Fibroblast of lung (primary cell): ENCODE measurements at regions not wholly inside any gene's neighbourhood (a gene's known extent, or its start where the extent isn't known, plus 50 kb on each side); places are given as distances from the start of the nearest gene placed in this dataset.
"Not testable (repeated sequence)": the region's sequence is repeated elsewhere in the genome, so short reads cannot be mapped to it uniquely, and the experiment has no call there.

Experiments used
- DNase-seq, 2 donors: peaks; one replicate each; pipeline versions ENCODE4 v3.0.0 to v3.0.0-alpha.2; 2010; ENCODE audit warnings: low read depth in 2 of 2
- H2AFZ ChIP-seq: 2 replicates; pipeline ENCODE4 v1.5.1; 2012; ENCODE audit warnings: low read length, control low read depth, inconsistent platforms
- H3K27ac ChIP-seq: 2 replicates; pipeline ENCODE4 v1.5.1; 2011; ENCODE audit warnings: low read length, control low read depth; ENCODE audit not compliant: insufficient read depth
- H3K27me3 ChIP-seq: 2 replicates; pipeline ENCODE4 v1.5.1; 2011; ENCODE audit warnings: mild to moderate bottlenecking, low read length; ENCODE audit not compliant: control insufficient read depth, insufficient read depth
- H3K36me3 ChIP-seq: 2 replicates; pipeline ENCODE4 v1.5.1; 2011; ENCODE audit warnings: low read length; ENCODE audit not compliant: control insufficient read depth, insufficient read depth
- H3K4me1 ChIP-seq: 2 replicates; pipeline ENCODE4 v1.5.1; 2011; ENCODE audit warnings: low read length; ENCODE audit not compliant: control insufficient read depth, insufficient read depth; ENCODE audit errors: extremely low read depth
- H3K4me2 ChIP-seq: 2 replicates; pipeline ENCODE4 v1.5.1; 2011; ENCODE audit warnings: low read length, control low read depth; ENCODE audit not compliant: insufficient read depth; ENCODE audit errors: extremely low read depth
- H3K4me3 ChIP-seq, 4 experiments: fragments of 200-600 bp in 1 of 4; sonication (generic) in 1 of 4; replicated peaks in 1 of 4; 2 replicates each; pipeline ENCODE4 v1.5.1; 2011 to 2016; ENCODE audit warnings: low read length in 4 of 4, low read depth in 3 of 4, mild to moderate bottlenecking in 3 of 4, control low read depth in 2 of 4, inconsistent platforms in 1 of 4, mixed read lengths in 1 of 4; ENCODE audit not compliant: insufficient read depth in 1 of 4; ENCODE audit errors: control extremely low read depth in 1 of 4
- H3K79me2 ChIP-seq: 2 replicates; pipeline ENCODE4 v1.5.1; 2012; ENCODE audit warnings: mild to moderate bottlenecking, low read length, inconsistent platforms; ENCODE audit not compliant: control insufficient read depth, insufficient read depth
- H3K9ac ChIP-seq: 2 replicates; pipeline ENCODE4 v1.5.1; 2011; ENCODE audit warnings: mild to moderate bottlenecking, low read length, control low read depth; ENCODE audit not compliant: insufficient read depth
- H3K9me3 ChIP-seq: 2 replicates; pipeline ENCODE4 v1.5.1; 2012; ENCODE audit warnings: low read depth, low read length; ENCODE audit not compliant: control insufficient read depth, insufficient read depth
- H4K20me1 ChIP-seq: 2 replicates; pipeline ENCODE4 v1.5.1; 2011; ENCODE audit warnings: low read length; ENCODE audit not compliant: control insufficient read depth, insufficient read depth; ENCODE audit errors: extremely low read depth
- EZH2 ChIP-seq: IDR thresholded peaks from 2 replicates; pipeline ENCODE4 v1.5.1; 2012; ENCODE audit warnings: low read length, control low read depth, mild to moderate bottlenecking; ENCODE audit errors: missing control alignments
- TF ChIP-seq, protein P1 (sequence below), 2 donors: IDR thresholded peaks in 1 of 2; conservative IDR thresholded peaks in 1 of 2; 1 replicate in 1 of 2; 2 replicates in 1 of 2; pipeline ENCODE4 v1.5.1; 2011 to 2012; ENCODE audit warnings: low read length in 2 of 2, control low read depth in 1 of 2, inconsistent platforms in 1 of 2, low read depth in 1 of 2, mild to moderate bottlenecking in 1 of 2

DNA sequence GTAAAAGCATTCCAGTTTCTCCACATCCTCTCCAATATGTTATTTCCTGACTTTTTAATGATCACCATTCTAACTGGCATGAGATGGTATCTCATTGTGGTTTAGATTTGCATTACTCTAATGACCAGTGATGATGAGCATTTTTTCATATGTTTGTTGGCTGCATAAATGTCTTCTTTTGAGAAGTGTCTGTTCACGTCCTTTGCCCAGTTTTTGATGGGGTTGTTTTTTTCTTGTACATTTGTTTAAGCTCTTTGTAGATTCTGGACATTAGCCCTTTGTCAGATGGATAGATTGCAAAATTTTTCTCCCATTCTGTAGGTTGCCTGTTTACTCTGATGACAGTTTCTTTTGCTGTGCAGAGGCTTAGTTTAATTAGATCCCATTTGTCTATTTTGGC lies 97.7 kb downstream of the EBLN1 start:
- H3K4me1 ChIP-seq, H3K27me3 ChIP-seq, H3K9me3 ChIP-seq, H3K27ac ChIP-seq, H3K4me3 ChIP-seq, DNase-seq, H3K79me2 ChIP-seq, H2AFZ ChIP-seq, H4K20me1 ChIP-seq, H3K9ac ChIP-seq, H3K36me3 ChIP-seq, H3K4me2 ChIP-seq: not testable (repeated sequence)

DNA sequence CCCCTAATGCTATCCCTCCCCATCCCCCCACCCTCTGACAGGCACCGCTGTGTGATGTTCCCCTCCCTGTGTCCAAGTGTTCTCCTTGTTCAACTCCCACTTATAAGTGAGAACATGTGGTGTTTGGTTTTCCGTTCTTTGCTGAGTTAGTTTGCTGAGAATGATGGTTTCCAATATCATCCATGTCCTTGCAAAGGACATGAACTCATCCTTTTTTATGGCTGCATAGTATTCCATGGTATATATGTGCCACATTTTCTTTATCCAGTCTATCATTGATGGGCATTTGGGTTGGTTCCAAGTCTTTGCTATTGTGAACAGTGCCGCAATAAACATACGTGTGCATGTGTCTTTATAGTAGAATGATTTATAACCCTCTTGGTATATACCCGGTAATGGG lies 98.2 kb downstream of the EBLN1 start:
- not testable (repeated sequence) for H3K4me1 ChIP-seq, H3K9ac ChIP-seq, DNase-seq, H3K4me2 ChIP-seq, H2AFZ ChIP-seq, H4K20me1 ChIP-seq, H3K27me3 ChIP-seq, H3K4me3 ChIP-seq, H3K27ac ChIP-seq, H3K79me2 ChIP-seq, H3K36me3 ChIP-seq, H3K9me3 ChIP-seq

DNA sequence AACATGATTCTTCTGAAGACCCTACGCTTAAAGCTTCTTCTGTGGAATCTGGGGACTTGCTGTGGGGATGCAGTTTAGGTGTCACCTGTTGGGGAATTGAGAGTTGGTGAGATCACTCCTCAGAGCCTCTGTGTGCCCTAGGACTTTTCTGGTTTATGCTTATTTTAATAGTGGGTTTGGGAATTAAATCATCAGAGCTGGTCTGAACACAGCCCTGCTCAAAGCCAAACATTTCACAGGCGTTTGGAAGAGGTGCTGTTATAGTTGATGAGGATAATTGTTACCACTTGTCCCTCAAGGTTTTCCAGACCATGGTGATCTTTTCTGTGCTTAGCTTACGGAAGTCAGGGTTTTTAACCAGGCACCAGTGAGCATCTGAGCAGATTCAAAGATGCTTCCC lies 106.1 kb downstream of the EBLN1 start:
- Histone ChIP-seq H3K27me3 (no peaks in the 10 kb centered on the region), H2AFZ (no peak overlapping the region), H3K27ac (no peak overlapping the region), H3K9me3 (no peaks in the 10 kb centered on the region), H3K4me1 (no peaks in the 10 kb centered on the region), H3K4me2 (no peak overlapping the region), H3K9ac (no peak overlapping the region), H4K20me1 (no peaks in the 10 kb centered on the region), H3K4me3 (no peak overlapping the region), H3K79me2 (no peaks in the 10 kb centered on the region), H3K36me3 (no peaks in the 10 kb centered on the region)
- TF ChIP-seq, protein P1, sequence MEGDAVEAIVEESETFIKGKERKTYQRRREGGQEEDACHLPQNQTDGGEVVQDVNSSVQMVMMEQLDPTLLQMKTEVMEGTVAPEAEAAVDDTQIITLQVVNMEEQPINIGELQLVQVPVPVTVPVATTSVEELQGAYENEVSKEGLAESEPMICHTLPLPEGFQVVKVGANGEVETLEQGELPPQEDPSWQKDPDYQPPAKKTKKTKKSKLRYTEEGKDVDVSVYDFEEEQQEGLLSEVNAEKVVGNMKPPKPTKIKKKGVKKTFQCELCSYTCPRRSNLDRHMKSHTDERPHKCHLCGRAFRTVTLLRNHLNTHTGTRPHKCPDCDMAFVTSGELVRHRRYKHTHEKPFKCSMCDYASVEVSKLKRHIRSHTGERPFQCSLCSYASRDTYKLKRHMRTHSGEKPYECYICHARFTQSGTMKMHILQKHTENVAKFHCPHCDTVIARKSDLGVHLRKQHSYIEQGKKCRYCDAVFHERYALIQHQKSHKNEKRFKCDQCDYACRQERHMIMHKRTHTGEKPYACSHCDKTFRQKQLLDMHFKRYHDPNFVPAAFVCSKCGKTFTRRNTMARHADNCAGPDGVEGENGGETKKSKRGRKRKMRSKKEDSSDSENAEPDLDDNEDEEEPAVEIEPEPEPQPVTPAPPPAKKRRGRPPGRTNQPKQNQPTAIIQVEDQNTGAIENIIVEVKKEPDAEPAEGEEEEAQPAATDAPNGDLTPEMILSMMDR (conservative IDR thresholded peaks at IDR 0.05 in 1 of 2, IDR thresholded peaks at IDR 0.05 in 1 of 2; ENCODE audit: low read depth in 1 of 2, low read length in 2 of 2), result no peak
- TF ChIP-seq EZH2, result no peak
- no peak for DNase-seq

DNA sequence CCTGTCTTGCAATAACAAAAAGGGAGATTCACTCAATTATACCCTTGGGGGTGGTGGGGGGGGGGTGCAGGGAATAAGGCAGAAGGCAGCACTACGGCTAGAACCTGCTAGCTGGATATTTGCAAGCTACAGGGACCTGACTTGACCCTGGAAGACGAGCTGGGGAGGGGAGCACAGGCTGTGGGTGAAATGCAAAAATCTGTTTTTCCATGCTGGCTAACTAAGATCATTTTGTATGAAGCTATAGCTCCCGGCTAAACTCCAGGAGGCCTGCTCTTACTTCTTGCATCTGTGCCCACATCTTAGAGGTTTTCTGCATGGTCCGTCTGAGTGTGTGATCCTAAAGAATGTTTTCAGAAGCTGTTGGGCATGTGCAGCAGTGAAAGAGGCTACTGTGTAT lies 106.6 kb downstream of the EBLN1 start:
- H3K27ac ChIP-seq, result no peak overlapping the region
- H4K20me1 ChIP-seq, result no peaks in the 10 kb centered on the region
- H3K9ac ChIP-seq, result no peak overlapping the region
- no peak for DNase-seq
- H3K79me2 ChIP-seq, result no peaks in the 10 kb centered on the region
- no peaks in the 10 kb centered on the region for H3K36me3 ChIP-seq
- no peaks in the 10 kb centered on the region for H3K9me3 ChIP-seq
- H3K4me3 ChIP-seq, result no peak overlapping the region
- no peak overlapping the region for H2AFZ ChIP-seq
- no peak overlapping the region for H3K4me2 ChIP-seq
- no peak for TF ChIP-seq EZH2
- TF ChIP-seq, protein P1 (conservative IDR thresholded peaks at IDR 0.05 in 1 of 2, IDR thresholded peaks at IDR 0.05 in 1 of 2; ENCODE audit: low read depth in 1 of 2, low read length in 2 of 2), result no peak
- H3K4me1 ChIP-seq, result no peaks in the 10 kb centered on the region
- no peaks in the 10 kb centered on the region for H3K27me3 ChIP-seq
